ENCODE measurements at regions not wholly inside any gene's neighbourhood (a gene's known extent, or its start where the extent isn't known, plus 50 kb on each side); places are given as distances from the start of the nearest gene placed in this dataset.
"Not testable (repeated sequence)": the region's sequence is repeated elsewhere in the genome, so short reads cannot be mapped to it uniquely, and the experiment has no call there.

GRCh38 chr10:63843107-63843506 is 321.9 kb downstream of the REEP3 start:
- DNase-seq (ENCODE audit: low read depth), result no peak

- not testable (repeated sequence) for DNase-seq (ENCODE audit: low read depth)
Measured at GRCh38 chr10:63848871-63849270, 327.7 kb downstream of the REEP3 start.

- DNase-seq (ENCODE audit: low read depth), result no peak
Measured at GRCh38 chr10:63862860-63863259, 341.7 kb downstream of the REEP3 start.

GRCh38 chr10:63865210-63865609 is 344.0 kb downstream of the REEP3 start:
- DNase-seq (ENCODE audit: low read depth), result no peak

GRCh38 chr10:63866075-63866746 is 345.0 kb downstream of the REEP3 start:
- DNase-seq (ENCODE audit: low read depth), result peak; percentile 48

GRCh38 chr10:63866747-63867140 is 345.5 kb downstream of the REEP3 start:
- peak; percentile 22 for DNase-seq (ENCODE audit: low read depth)

GRCh38 chr10:63878428-63878827 is 357.2 kb downstream of the REEP3 start:
- DNase-seq (ENCODE audit: low read depth), result no peak

GRCh38 chr10:63883861-63884260 is 362.7 kb downstream of the REEP3 start:
- no peak for DNase-seq (ENCODE audit: low read depth)

GRCh38 chr10:63884426-63884825 is 363.2 kb downstream of the REEP3 start:
- no peak for DNase-seq (ENCODE audit: low read depth)

GRCh38 chr10:63885156-63885555 is 364.0 kb downstream of the REEP3 start:
- no peak for DNase-seq (ENCODE audit: low read depth)

- no peak for DNase-seq (ENCODE audit: low read depth)
Measured at GRCh38 chr10:63886281-63887022, 365.3 kb downstream of the REEP3 start.

- DNase-seq (ENCODE audit: low read depth), result no peak
Measured at GRCh38 chr10:63887023-63887589, 365.9 kb downstream of the REEP3 start.

GRCh38 chr10:63887600-63888370 is 366.6 kb downstream of the REEP3 start:
- no peak for DNase-seq (ENCODE audit: low read depth)

GRCh38 chr10:63889803-63890202 is 368.6 kb downstream of the REEP3 start:
- no peak for DNase-seq (ENCODE audit: low read depth)

GRCh38 chr10:63896992-63897391 is 375.8 kb downstream of the REEP3 start:
- no peak for DNase-seq (ENCODE audit: low read depth)

- no peak for DNase-seq (ENCODE audit: low read depth)
Measured at GRCh38 chr10:63899673-63900300, 378.6 kb downstream of the REEP3 start.

- no peak for DNase-seq (ENCODE audit: low read depth)
Measured at GRCh38 chr10:63901228-63901627, 380.0 kb downstream of the REEP3 start.

- peak; percentile 6 for DNase-seq (ENCODE audit: low read depth)
Measured at GRCh38 chr10:63901881-63902280, 380.7 kb downstream of the REEP3 start.

GRCh38 chr10:63910806-63911205 is 389.6 kb downstream of the REEP3 start:
- no peak for DNase-seq (ENCODE audit: low read depth)

- no peak for DNase-seq (ENCODE audit: low read depth)
Measured at GRCh38 chr10:63915240-63915639, 394.0 kb downstream of the REEP3 start.

- no peak for DNase-seq (ENCODE audit: low read depth)
Measured at GRCh38 chr10:63917363-63917762, 396.2 kb downstream of the REEP3 start.

All from LHCN-M2 (cell line).